H1 (cell line): ENCODE measurements at regions not wholly inside any gene's neighbourhood (a gene's known extent, or its start where the extent isn't known, plus 50 kb on each side); places are given as distances from the start of the nearest gene placed in this dataset.

Experiments
- CTCF ChIA-PET: fragments of 300-600 bp; sonication (Branson Sonifier 250); formaldehyde crosslinking; loops from one replicate; lab custom pipeline; 2021; ENCODE audit not compliant: partially characterized antibody; lab: Charles Lee
- POLR2A ChIA-PET: fragments of 300-600 bp; sonication (Branson Sonifier 250); formaldehyde crosslinking; loops from one replicate; lab custom pipeline; 2021; ENCODE audit warnings: inconsistent platforms; ENCODE audit not compliant: partially characterized antibody; lab: Charles Lee
- DNase-seq, 2 experiments: peaks; one replicate each; pipeline versions ENCODE4 v3.0.0 to v3.0.0-alpha.2; 2010 to 2022; ENCODE audit warnings: low spot score in 2 of 2, low read depth in 1 of 2, mixed read lengths in 1 of 2
- FAIRE-seq: peaks from 2 replicates; lab custom pipeline; 2011; peaks lifted over from hg19 to GRCh38; lab: Jason Lieb, UNC
- H2AFZ ChIP-seq: 2 replicates; pipeline ENCODE4 v1.8.1; 2012; ENCODE audit warnings: low read length, inconsistent platforms
- H2AK5ac ChIP-seq: 2 replicates; pipeline ENCODE4 v1.6.1; 2013; ENCODE audit warnings: low read depth, low read length
- H2BK120ac ChIP-seq: replicated peaks from 2 replicates; pipeline ENCODE3; 2013; ENCODE audit warnings: low read depth, low read length, inconsistent platforms
- H2BK12ac ChIP-seq: 2 replicates; pipeline ENCODE4 v1.6.1; 2013; ENCODE audit warnings: low read depth, low read length
- H2BK15ac ChIP-seq: 2 replicates; pipeline ENCODE4 v1.6.1; 2013; ENCODE audit warnings: low read length
- H2BK20ac ChIP-seq: 2 replicates; pipeline ENCODE4 v1.6.1; 2013; ENCODE audit warnings: low read length
- H2BK5ac ChIP-seq: 2 replicates; pipeline ENCODE4 v1.6.1; 2013; ENCODE audit warnings: low read depth, low read length
- H3K14ac ChIP-seq: 2 replicates; pipeline ENCODE4 v1.6.1; 2013; ENCODE audit warnings: inconsistent platforms; ENCODE audit not compliant: insufficient read length
- H3K18ac ChIP-seq: 2 replicates; pipeline ENCODE4 v1.6.1; 2013; ENCODE audit warnings: low read length; ENCODE audit errors: extremely low read depth
- H3K23ac ChIP-seq: 2 replicates; pipeline ENCODE4 v1.6.1; 2013; ENCODE audit warnings: inconsistent platforms; ENCODE audit not compliant: insufficient read length
- H3K23me2 ChIP-seq: 2 replicates; pipeline ENCODE4 v1.6.1; 2013; ENCODE audit warnings: low read depth, low read length
- H3K27ac ChIP-seq: 2 replicates; pipeline ENCODE4 v1.6.1; 2011; ENCODE audit warnings: low read depth, low read length, inconsistent platforms
- H3K27me3 ChIP-seq, 4 experiments: replicated peaks in 1 of 4; 1 replicate in 1 of 4; 2 replicates in 3 of 4; pipeline versions ENCODE4 v1.6.1 to v1.8.1; 2011 to 2013; ENCODE audit warnings: low read length in 3 of 4, mild to moderate bottlenecking in 3 of 4, inconsistent platforms in 2 of 4, mixed read lengths in 2 of 4, moderate library complexity in 1 of 4; ENCODE audit not compliant: control insufficient read depth in 3 of 4, insufficient read depth in 3 of 4; ENCODE audit errors: extremely low read depth in 1 of 4
- H3K36me3 ChIP-seq, 4 experiments: 2 replicates each; pipeline versions ENCODE4 v1.6.1 to v1.8.1; 2011 to 2013; ENCODE audit warnings: mild to moderate bottlenecking in 4 of 4, low read length in 3 of 4, moderate library complexity in 2 of 4, control low read depth in 1 of 4, inconsistent platforms in 1 of 4; ENCODE audit not compliant: insufficient read depth in 4 of 4, control insufficient read depth in 2 of 4
- H3K4ac ChIP-seq: replicated peaks from 2 replicates; pipeline ENCODE3; 2013; ENCODE audit warnings: low read length, low read depth, mixed read lengths, inconsistent platforms; ENCODE audit not compliant: insufficient read length
- H3K4me1 ChIP-seq, 4 experiments: replicated peaks in 1 of 4; 1 replicate in 1 of 4; 2 replicates in 3 of 4; pipeline versions ENCODE4 v1.6.1 to v1.8.1; 2011 to 2013; ENCODE audit warnings: low read length in 3 of 4, inconsistent platforms in 2 of 4, mixed read lengths in 1 of 4; ENCODE audit not compliant: insufficient read depth in 4 of 4, control insufficient read depth in 3 of 4
- H3K4me2 ChIP-seq, 2 experiments: 2 replicates each; pipeline versions ENCODE4 v1.6.1 to v1.8.1; 2011 to 2013; ENCODE audit warnings: low read depth in 2 of 2, low read length in 2 of 2, control low read depth in 1 of 2, inconsistent platforms in 1 of 2, mild to moderate bottlenecking in 1 of 2; ENCODE audit not compliant: insufficient read depth in 1 of 2
- H3K4me3 ChIP-seq, 4 experiments: fragments of 200-600, 300-600 bp in 1 of 4; sonication (generic), shearing (Covaris generic), sonication (Bioruptor Twin) in 1 of 4; 2 replicates each; pipeline versions ENCODE4 v1.5.1 to v1.8.1; 2011 to 2016; ENCODE audit warnings: low read length in 4 of 4, low read depth in 3 of 4, control low read depth in 2 of 4, inconsistent platforms in 2 of 4, mild to moderate bottlenecking in 2 of 4, mixed read lengths in 1 of 4, moderate library complexity in 1 of 4; ENCODE audit not compliant: insufficient read depth in 2 of 4; ENCODE audit errors: extremely low read depth in 1 of 4
- H3K56ac ChIP-seq: replicated peaks from 2 replicates; pipeline ENCODE3; 2013; ENCODE audit warnings: low read depth, mild to moderate bottlenecking, mixed read lengths, low read length, inconsistent platforms; ENCODE audit not compliant: insufficient read length
- H3K79me1 ChIP-seq: 2 replicates; pipeline ENCODE4 v1.6.1; 2013; ENCODE audit warnings: low read depth, low read length, control low read depth
- H3K79me2 ChIP-seq, 2 experiments: 2 replicates each; pipeline versions ENCODE4 v1.6.1 to v1.8.1; 2012 to 2013; ENCODE audit warnings: low read length in 2 of 2, mild to moderate bottlenecking in 2 of 2, inconsistent platforms in 1 of 2; ENCODE audit not compliant: insufficient read depth in 2 of 2, control insufficient read depth in 1 of 2
- H3K9ac ChIP-seq, 4 experiments: replicated peaks in 1 of 4; 1 replicate in 1 of 4; 2 replicates in 3 of 4; pipeline versions ENCODE4 v1.6.1 to v1.8.1; 2011 to 2013; ENCODE audit warnings: low read depth in 3 of 4, low read length in 3 of 4, control low read depth in 2 of 4, mild to moderate bottlenecking in 2 of 4, moderate library complexity in 2 of 4, inconsistent platforms in 1 of 4; ENCODE audit errors: extremely low read depth in 1 of 4
- H3K9me3 ChIP-seq, 2 experiments: 2 replicates each; pipeline versions ENCODE4 v1.6.1 to v1.8.1; 2012 to 2013; ENCODE audit warnings: mild to moderate bottlenecking in 2 of 2, moderate library complexity in 2 of 2, control low read depth in 1 of 2, inconsistent platforms in 1 of 2, low read depth in 1 of 2, low read length in 1 of 2, mixed read lengths in 1 of 2; ENCODE audit not compliant: insufficient read depth in 2 of 2
- H4K20me1 ChIP-seq, 2 experiments: replicated peaks in 1 of 2; 2 replicates each; pipeline versions ENCODE3 to v1.8.1; 2011 to 2013; ENCODE audit warnings: inconsistent platforms in 2 of 2, low read length in 2 of 2, mild to moderate bottlenecking in 1 of 2; ENCODE audit not compliant: insufficient read depth in 2 of 2, control insufficient read depth in 1 of 2
- H4K5ac ChIP-seq: 2 replicates; pipeline ENCODE4 v1.6.1; 2013; ENCODE audit warnings: low read length, low read depth, mixed read lengths, inconsistent platforms; ENCODE audit not compliant: insufficient read length
- H4K8ac ChIP-seq: 2 replicates; pipeline ENCODE4 v1.8.0; 2013; ENCODE audit warnings: mild to moderate bottlenecking, moderate library complexity, low read length, inconsistent platforms; ENCODE audit not compliant: insufficient read depth; ENCODE audit errors: extremely low read depth
- H4K91ac ChIP-seq: replicated peaks from 2 replicates; pipeline ENCODE3; 2013; ENCODE audit warnings: low read length, mixed read lengths, inconsistent platforms; ENCODE audit not compliant: insufficient read length
- CHD1 ChIP-seq: IDR thresholded peaks from 2 replicates; pipeline ENCODE4 v1.6.1; 2012; ENCODE audit warnings: low read depth, low read length, improper control_type of control experiment
- CTBP2 ChIP-seq: IDR thresholded peaks from 2 replicates; pipeline ENCODE4 v1.7.0; 2011; ENCODE audit warnings: borderline replicate concordance, mild to moderate bottlenecking, moderate library complexity, mixed read lengths, low read length; ENCODE audit not compliant: insufficient read depth, insufficient read length
- CTCF ChIP-seq, 3 experiments: IDR thresholded peaks; 1 replicate in 2 of 3; 2 replicates in 1 of 3; pipeline versions ENCODE4 v1.5.1 to v1.6.1; 2011; ENCODE audit warnings: low read length in 3 of 3, mild to moderate bottlenecking in 3 of 3, inconsistent platforms in 2 of 3, low read depth in 1 of 3, moderate library complexity in 1 of 3; ENCODE audit not compliant: insufficient read depth in 1 of 3; ENCODE audit errors: control extremely low read depth in 1 of 3
- EZH2 ChIP-seq: fragments of 200-600 bp; sonication (generic); IDR thresholded peaks from 2 replicates; pipeline ENCODE4 v1.7.1; 2012; ENCODE audit warnings: low read depth, mild to moderate bottlenecking, moderate library complexity, low read length, inconsistent platforms; ENCODE audit not compliant: severe bottlenecking
- KDM4A ChIP-seq: IDR thresholded peaks from one replicate; pipeline ENCODE4 v1.7.1; 2012; ENCODE audit warnings: low read depth, mild to moderate bottlenecking, moderate library complexity, low read length, inconsistent platforms; ENCODE audit not compliant: severe bottlenecking
- POU5F1 ChIP-seq: IDR thresholded peaks from 2 replicates; pipeline ENCODE4 v1.6.1; 2011; ENCODE audit warnings: low read depth, mild to moderate bottlenecking, low read length, moderate library complexity
- RAD21 ChIP-seq, 2 experiments: IDR thresholded peaks in 1 of 2; conservative IDR thresholded peaks in 1 of 2; 2 replicates each; pipeline ENCODE4 v1.6.1; 2011; ENCODE audit warnings: low read depth in 2 of 2, low read length in 2 of 2, improper control_type of control experiment in 1 of 2, inconsistent platforms in 1 of 2, mild to moderate bottlenecking in 1 of 2, moderate library complexity in 1 of 2
- SP4 ChIP-seq: IDR thresholded peaks from 2 replicates; pipeline ENCODE4 v1.6.1; 2012; ENCODE audit warnings: low read length, inconsistent platforms
- SRF ChIP-seq: IDR thresholded peaks from 2 replicates; pipeline ENCODE4 v1.6.1; 2011; ENCODE audit warnings: mild to moderate bottlenecking, low read depth, low read length, moderate library complexity
- YY1 ChIP-seq: IDR thresholded peaks from 2 replicates; pipeline ENCODE4 v1.6.1; 2011; ENCODE audit warnings: low read depth, mild to moderate bottlenecking, low read length
- ZNF274 ChIP-seq: IDR thresholded peaks from 2 replicates; pipeline ENCODE4 v1.7.0; 2012; ENCODE audit warnings: low read length, borderline replicate concordance; ENCODE audit errors: extremely low read depth
- WGBS, 2 experiments: shearing (Covaris generic) in 1 of 2; methylation state at CpG; one replicate each; pipeline versions ENCODE4 v1.1.6 to v1.1.7; 2013 to 2015; ENCODE audit warnings: low lambda C conversion rate in 2 of 2, mixed read lengths in 2 of 2, inconsistent platforms in 1 of 2, low coverage in 1 of 2, missing lambda C conversion rate in 1 of 2; ENCODE audit not compliant: insufficient replicate concordance in 2 of 2, insufficient coverage in 1 of 2, insufficient read length in 1 of 2; ENCODE audit errors: extremely low coverage in 1 of 2, missing lambda C conversion rate in 1 of 2; 5-methylcytosine and 5-hydroxymethylcytosine counted together

DNA sequence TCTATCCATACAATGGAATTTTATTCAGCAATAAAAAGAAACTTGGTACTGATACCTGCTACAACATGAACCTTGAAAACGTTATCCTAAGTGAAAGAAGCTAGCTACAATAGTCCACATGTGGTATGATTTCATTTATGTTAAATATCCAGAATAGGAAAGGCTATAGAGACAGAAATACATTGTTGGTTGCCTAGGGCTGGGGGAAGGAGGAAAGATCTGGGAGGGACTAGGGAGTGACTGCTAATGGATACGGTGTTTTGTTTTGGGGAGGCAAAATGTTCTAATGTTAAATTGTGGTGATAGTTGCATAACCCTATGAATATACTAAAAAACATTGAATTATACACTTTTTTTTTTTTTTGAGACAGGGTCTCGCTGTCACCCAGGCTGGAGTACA is 141.1 kb upstream of the ARX start:
- Histone ChIP-seq H2BK20ac (no peak overlapping the region), H3K4me2 (no peak overlapping the region), H2BK15ac (no peak overlapping the region), H2BK5ac (no peak overlapping the region), H4K91ac (no peak overlapping the region), H3K27ac (no peak overlapping the region), H4K5ac (no peak overlapping the region), H3K56ac (no peak overlapping the region), H3K4me1 (no peaks in the 10 kb centered on the region), H4K20me1 (no peaks in the 10 kb centered on the region), H2BK120ac (no peak overlapping the region), H3K18ac (no peak overlapping the region), H4K8ac (no peak overlapping the region), H2AFZ (no peak overlapping the region), H3K79me1 (no peaks in the 10 kb centered on the region), H3K23ac (no peak overlapping the region), H3K14ac (no peak overlapping the region), H2BK12ac (no peak overlapping the region), H3K23me2 (no peaks in the 10 kb centered on the region), H2AK5ac (no peak overlapping the region), H3K36me3 (no peaks in the 10 kb centered on the region), H3K27me3 (no peaks in the 10 kb centered on the region), H3K9ac (no peak overlapping the region), H3K4ac (no peak overlapping the region), H3K79me2 (no peaks in the 10 kb centered on the region), H3K4me3 (no peak overlapping the region), H3K9me3 (no peaks in the 10 kb centered on the region)
- WGBS, 2 experiments, result 91% methylated on average over 3 of the region's 3 CpGs; no CpG with 5 or more reads in 1 of the 2 experiments
- ChIA-PET POLR2A (no interaction called here), CTCF (no interaction called here)
- TF ChIP-seq ZNF274 (no peak), YY1 (no peak), RAD21 (IDR thresholded peaks at IDR 0.05 in 1 of 2, conservative IDR thresholded peaks at IDR 0.05 in 1 of 2; ENCODE audit: low read depth in 2 of 2, low read length in 2 of 2) (no peak), SRF (no peak), KDM4A (no peak), CTBP2 (no peak), POU5F1 (no peak), CTCF (IDR thresholded peaks at IDR 0.05; ENCODE audit: control extremely low read depth in 1 of 3, insufficient read depth in 1 of 3, low read depth in 1 of 3, low read length in 3 of 3) (no peak), SP4 (no peak), CHD1 (no peak), EZH2 (no peak)
- FAIRE-seq (no peak), DNase-seq (no peak)
